ENCODE measurements at regions not wholly inside any gene's neighbourhood (a gene's known extent, or its start where the extent isn't known, plus 50 kb on each side); places are given as distances from the start of the nearest gene placed in this dataset.

DNA sequence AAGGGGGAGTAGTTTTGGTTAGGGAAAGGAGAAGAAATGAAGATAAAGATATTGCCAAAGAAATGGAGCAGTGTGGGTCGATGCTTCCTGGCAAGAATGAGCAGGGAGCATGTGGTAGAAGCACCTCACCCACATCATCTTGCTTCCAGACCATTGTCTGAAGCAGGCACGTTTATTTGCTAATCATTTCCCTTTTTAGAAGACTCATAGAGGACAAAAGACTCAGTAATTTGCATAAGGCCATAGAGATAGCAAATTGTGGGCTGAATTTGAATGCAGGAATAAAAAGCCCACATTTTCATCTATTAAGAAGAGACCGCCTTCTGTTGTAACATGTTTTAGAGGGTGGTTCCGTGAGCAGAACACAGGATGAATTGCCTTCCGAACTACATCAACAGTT lies 275.2 kb upstream of the FAT4 start:
- H3K36me3 Mint-ChIP-seq (ENCODE audit: insufficient read depth in 2 of 2): no peaks in the 10 kb centered on the region
- no peak overlapping the region for H3K27ac Mint-ChIP-seq
- H3K9me3 Mint-ChIP-seq: peaks cover 2 to 7% of the 10 kb centered on the region in 2 donors
- ATAC-seq (replicated peaks in 1 of 2): no peak
- H3K4me3 Mint-ChIP-seq: no peak overlapping the region
- DNase-seq: no peak
- no peaks in the 10 kb centered on the region for H3K4me1 Mint-ChIP-seq (ENCODE audit: low read depth)
- no peaks in the 10 kb centered on the region for H3K27me3 Mint-ChIP-seq (ENCODE audit: low read depth)

DNA sequence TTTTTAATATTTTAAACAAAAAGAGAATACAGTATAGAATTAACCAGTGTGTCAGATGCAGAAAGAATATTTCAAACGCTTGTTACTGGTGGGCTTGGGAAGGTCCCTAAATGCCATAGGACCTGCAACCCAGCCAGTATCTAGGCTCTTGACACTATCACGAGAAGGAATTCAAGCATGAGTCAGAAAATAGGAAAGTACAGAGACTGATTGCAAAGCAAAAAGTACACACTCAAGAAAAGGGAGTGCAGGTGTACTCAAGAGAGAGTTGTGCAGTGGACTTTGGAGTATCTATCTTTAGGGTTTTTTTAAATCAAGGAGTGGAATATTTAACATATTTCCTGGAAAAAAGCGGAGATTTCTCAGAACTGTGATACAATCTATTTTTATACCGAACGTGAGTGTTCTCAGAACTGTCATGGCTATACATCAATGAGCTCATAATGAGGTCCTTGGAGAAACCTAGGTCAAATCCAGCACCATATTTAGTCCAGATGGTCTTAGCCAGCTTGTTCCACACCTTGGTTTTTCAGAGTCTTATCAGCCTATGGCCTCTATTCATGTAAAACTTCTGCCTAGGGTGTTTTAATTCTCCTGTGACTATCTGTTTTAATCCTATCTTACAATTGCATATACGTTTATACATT lies 291.8 kb upstream of the FAT4 start:
- Mint-ChIP-seq H3K27me3 (ENCODE audit: low read depth) (no peaks in the 10 kb centered on the region), H3K9me3 (peaks cover 7 to 10% of the 10 kb centered on the region in 2 donors)

DNA sequence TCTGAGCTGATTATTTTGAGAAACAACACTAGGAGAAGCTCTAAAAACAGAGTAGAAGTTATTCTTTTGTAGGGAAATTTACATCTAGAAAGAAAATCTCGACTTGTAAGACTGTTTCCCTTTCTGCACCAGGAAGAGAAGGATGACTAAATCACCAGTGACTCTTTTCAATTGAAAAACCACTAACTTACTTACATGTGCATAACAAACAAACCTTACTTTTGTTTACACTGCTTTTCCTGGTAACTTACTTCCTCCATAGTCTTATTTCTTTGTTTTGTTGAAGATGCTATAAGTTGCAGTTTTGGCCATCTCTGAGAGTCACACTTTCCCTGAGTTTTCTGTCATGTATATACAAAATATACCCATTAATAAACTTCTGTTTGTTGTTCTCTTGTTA lies 293.6 kb upstream of the FAT4 start:
- Mint-ChIP-seq H3K4me3 (no peak overlapping the region), H3K27ac (no peak overlapping the region), H3K9me3 (peaks cover 6 to 10% of the 10 kb centered on the region in 2 donors), H3K4me1 (ENCODE audit: low read depth) (no peaks in the 10 kb centered on the region), H3K36me3 (ENCODE audit: insufficient read depth in 2 of 2) (no peaks in the 10 kb centered on the region), H3K27me3 (ENCODE audit: low read depth) (no peaks in the 10 kb centered on the region)
- no peak for ATAC-seq (replicated peaks in 1 of 2)
- DNase-seq: no peak

More for the DNA sequence above, 291.8 kb upstream of the FAT4 start:
- no peak for DNase-seq
- Mint-ChIP-seq H3K27ac (no peak overlapping the region), H3K4me3 (no peak overlapping the region), H3K4me1 (ENCODE audit: low read depth) (no peaks in the 10 kb centered on the region), H3K36me3 (ENCODE audit: insufficient read depth in 2 of 2) (no peaks in the 10 kb centered on the region)
- ATAC-seq (replicated peaks in 1 of 2): no peak

DNA sequence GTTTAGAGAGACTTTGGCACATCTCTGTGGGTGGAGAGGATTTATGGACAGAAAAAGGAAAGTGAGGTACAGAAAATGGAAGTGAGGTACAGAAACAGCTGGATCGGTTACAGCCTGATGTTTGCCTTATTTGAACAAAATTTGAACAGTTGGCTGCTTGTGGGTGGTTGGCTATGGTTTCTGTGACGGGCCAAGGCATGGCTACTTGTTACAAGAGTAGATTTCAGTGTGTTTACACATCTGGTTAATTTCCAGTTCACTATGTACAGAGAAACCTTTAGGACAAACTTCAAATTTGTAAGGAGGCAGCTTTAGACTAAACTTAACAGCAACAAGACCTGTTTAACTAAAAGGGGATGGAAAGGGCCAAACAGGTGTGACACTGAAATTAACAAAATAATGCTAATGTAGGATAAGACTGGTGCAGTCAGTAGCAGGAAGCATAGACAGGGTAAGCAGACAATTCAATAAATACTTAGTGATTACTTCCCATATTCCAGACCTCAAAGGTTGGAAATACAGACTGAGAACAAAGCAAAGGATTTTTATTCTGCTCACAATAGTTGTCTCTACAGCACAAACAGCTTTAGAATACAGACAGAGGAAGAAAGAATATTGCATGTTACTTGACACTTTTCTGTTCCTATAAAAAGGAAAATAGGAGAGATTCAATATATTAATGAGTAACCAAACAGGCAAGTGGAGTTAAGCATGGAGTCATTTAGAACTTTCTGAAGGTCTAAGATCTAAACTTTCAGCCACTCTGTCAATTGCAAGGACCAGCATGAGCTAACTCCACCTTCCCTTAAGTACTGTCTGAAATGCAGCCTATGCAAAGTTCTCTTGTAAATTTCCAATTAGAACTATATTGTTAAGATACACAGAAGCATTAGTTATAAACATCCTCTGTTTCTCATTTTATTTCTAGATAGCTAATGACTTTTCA lies 294.4 kb upstream of the FAT4 start:
- DNase-seq (no peak), ATAC-seq (replicated peaks in 1 of 2) (no peak)
- Mint-ChIP-seq H3K4me3 (no peak overlapping the region), H3K9me3 (peaks cover 6 to 7% of the 10 kb centered on the region in 2 donors), H3K27ac (no peak overlapping the region), H3K27me3 (ENCODE audit: low read depth) (no peaks in the 10 kb centered on the region), H3K36me3 (ENCODE audit: insufficient read depth in 2 of 2) (no peaks in the 10 kb centered on the region), H3K4me1 (ENCODE audit: low read depth) (no peaks in the 10 kb centered on the region)

DNA sequence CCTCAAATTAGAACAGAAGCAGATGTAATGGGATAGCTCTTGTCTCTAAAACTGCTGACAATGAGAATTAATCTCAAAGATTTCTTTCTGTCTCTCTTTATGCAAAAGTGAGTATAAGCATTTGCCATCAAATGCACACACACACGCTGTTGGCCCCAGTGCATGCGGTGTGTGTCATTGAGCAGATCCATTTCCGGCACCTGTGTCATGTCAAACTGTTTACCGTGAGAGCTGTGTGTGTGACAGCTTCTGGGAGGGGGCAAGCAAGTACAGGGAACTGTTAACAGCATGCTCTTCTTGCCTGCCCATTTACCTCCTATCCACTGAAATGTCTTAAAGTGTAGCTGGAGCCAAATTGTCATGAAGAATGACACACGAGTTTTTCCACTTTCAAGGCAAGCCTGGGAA lies 297.9 kb upstream of the FAT4 start:
- Mint-ChIP-seq H3K36me3 (ENCODE audit: insufficient read depth in 2 of 2) (no peaks in the 10 kb centered on the region), H3K27me3 (ENCODE audit: low read depth) (no peaks in the 10 kb centered on the region), H3K9me3 (peaks cover 4 to 6% of the 10 kb centered on the region in 2 donors), H3K4me3 (no peak overlapping the region), H3K27ac (no peak overlapping the region), H3K4me1 (ENCODE audit: low read depth) (no peaks in the 10 kb centered on the region)
- ATAC-seq (replicated peaks in 1 of 2) (no peak), DNase-seq (no peak)

DNA sequence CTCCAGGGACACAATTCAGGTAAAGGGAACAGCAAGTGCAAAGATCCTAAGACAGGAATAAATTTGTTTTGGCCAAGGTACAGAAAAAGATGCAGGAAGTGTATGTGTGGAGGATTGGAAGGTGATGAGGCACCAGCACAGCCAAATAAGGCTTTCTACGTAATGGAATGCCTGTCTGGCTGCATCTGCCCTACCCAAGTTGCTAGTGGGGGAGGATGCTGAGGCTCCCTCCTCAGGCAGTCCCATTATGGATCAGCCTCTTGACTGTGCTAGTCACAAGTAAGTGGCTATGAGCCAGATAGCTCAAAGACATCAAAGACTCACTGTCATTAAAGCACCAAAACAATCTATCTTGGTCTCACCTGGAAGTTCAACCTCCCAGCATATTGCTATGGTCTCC lies 300.9 kb upstream of the FAT4 start:
- no peak overlapping the region for H3K4me3 Mint-ChIP-seq
- DNase-seq: no peak
- H3K36me3 Mint-ChIP-seq (ENCODE audit: insufficient read depth in 2 of 2): no peaks in the 10 kb centered on the region
- H3K4me1 Mint-ChIP-seq (ENCODE audit: low read depth): no peaks in the 10 kb centered on the region
- H3K9me3 Mint-ChIP-seq: peaks cover 0 to 3% of the 10 kb centered on the region in 2 donors
- no peak overlapping the region for H3K27ac Mint-ChIP-seq
- no peak for ATAC-seq (replicated peaks in 1 of 2)
- no peaks in the 10 kb centered on the region for H3K27me3 Mint-ChIP-seq (ENCODE audit: low read depth)

DNA sequence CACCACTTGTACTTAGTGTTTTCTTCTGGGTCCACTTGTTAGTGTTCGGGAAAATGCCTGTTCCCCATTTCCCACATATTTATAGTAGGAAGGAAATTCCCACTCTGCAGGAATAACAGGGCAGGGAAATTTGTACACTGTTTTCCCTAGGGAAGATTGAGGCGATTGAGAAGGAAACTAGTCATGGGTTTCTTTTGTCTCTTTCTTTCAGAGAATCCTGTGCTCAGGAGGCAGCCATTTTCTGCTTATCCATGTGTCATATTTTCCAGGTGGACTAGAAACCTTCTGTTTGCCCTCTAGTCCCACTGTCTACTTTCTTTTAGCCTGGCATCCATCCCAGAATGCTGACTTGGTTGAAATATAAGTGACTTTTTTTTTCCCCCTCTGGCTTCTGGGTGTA lies 299.1 kb upstream of the ANKRD50 start:
- Mint-ChIP-seq H3K27me3 (ENCODE audit: low read depth) (no peaks in the 10 kb centered on the region), H3K27ac (no peak overlapping the region), H3K9me3 (peaks cover 0 to 3% of the 10 kb centered on the region in 2 donors), H3K4me1 (ENCODE audit: low read depth) (no peaks in the 10 kb centered on the region), H3K36me3 (ENCODE audit: insufficient read depth in 2 of 2) (no peaks in the 10 kb centered on the region), H3K4me3 (no peak overlapping the region)
- ATAC-seq (replicated peaks in 1 of 2) (no peak), DNase-seq (no peak)

DNA sequence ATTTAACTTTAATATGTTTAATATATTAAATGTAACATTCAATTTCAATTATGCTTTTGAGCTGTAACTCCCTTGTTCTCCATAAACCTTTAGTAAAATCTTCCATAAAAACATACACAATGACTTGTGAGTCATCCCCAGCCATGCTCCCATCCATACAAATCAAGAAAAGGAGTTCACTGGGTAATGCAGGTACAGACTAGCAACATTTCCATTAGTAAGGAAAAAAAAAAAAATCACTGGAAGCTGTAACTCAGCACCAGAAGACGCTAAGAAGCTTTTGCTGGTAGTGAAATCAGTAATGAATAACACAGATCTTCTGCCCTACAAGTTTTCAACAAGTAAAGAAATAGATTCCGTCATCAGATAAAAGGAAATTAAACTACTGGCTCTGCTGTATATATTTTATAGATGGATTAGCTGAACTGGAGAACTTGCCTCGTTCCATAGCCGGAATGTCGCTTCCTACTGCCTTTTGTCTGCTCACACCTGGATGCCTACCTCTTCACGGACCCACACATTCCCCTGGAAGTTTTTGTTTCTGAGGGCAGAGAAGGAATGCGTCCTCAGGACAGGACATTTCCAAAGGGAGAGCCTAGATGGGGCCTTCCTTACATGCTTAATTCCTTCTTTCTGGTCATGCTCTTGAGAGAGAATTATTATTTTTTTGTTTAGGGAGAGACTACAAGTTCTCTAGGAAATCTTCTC lies 298.4 kb upstream of the ANKRD50 start:
- Mint-ChIP-seq H3K27ac (no peak overlapping the region), H3K4me1 (ENCODE audit: low read depth) (no peaks in the 10 kb centered on the region), H3K9me3 (peaks cover 0 to 3% of the 10 kb centered on the region in 2 donors), H3K27me3 (ENCODE audit: low read depth) (no peaks in the 10 kb centered on the region), H3K36me3 (ENCODE audit: insufficient read depth in 2 of 2) (no peaks in the 10 kb centered on the region), H3K4me3 (no peak overlapping the region)
- no peak for DNase-seq
- no peak for ATAC-seq (replicated peaks in 1 of 2)

DNA sequence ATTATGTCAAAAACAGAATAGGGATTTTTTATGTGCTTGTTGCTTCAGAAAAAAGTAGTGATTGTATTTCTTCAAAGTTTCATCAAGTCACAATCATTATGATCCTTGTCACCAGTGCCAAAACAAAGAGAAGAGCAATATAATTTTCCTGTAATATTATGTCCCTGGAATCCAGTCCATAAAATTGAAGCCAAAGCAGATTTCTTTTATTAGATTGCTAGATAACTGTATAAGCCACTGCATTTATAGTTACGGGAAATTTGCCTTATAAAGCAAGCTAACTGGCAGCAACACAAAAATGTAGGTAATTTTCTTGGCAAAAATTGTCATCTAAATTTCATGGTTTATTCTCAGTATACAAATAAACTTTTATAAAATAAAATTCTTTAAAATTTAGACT lies 296.1 kb upstream of the ANKRD50 start:
- DNase-seq (no peak), ATAC-seq (replicated peaks in 1 of 2) (no peak)
- H3K27me3 Mint-ChIP-seq (ENCODE audit: low read depth): no peaks in the 10 kb centered on the region
- no peak overlapping the region for H3K27ac Mint-ChIP-seq
- H3K9me3 Mint-ChIP-seq: peaks cover 0 to 2% of the 10 kb centered on the region in 2 donors
- H3K4me1 Mint-ChIP-seq (ENCODE audit: low read depth): no peaks in the 10 kb centered on the region
- H3K36me3 Mint-ChIP-seq (ENCODE audit: insufficient read depth in 2 of 2): no peaks in the 10 kb centered on the region
- H3K4me3 Mint-ChIP-seq: no peak overlapping the region

DNA sequence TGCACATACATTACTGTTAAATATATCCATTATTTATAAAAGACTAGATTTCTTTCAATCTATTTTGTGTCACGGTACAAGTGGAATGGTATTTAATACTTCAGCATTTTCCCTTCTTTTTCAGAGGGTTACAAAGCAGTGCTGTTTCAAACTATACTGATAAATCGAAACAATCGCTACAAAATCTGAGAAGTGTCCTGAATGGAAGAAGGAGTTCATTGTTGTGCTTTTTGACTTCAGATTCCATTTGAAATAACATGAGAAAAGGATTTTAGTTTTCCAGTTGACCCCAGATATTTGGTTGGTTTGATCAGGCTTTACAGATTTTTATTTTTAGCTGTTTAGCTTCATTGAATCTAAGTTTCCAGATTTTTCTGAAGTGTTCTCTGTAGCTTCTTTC lies 292.1 kb upstream of the ANKRD50 start:
- no peaks in the 10 kb centered on the region for H3K4me1 Mint-ChIP-seq (ENCODE audit: low read depth)
- H3K4me3 Mint-ChIP-seq: no peak overlapping the region
- peaks cover 2 to 5% of the 10 kb centered on the region in 2 donors for H3K9me3 Mint-ChIP-seq
- H3K27me3 Mint-ChIP-seq (ENCODE audit: low read depth): no peaks in the 10 kb centered on the region
- no peak for ATAC-seq (replicated peaks in 1 of 2)
- DNase-seq: no peak
- H3K36me3 Mint-ChIP-seq (ENCODE audit: insufficient read depth in 2 of 2): no peaks in the 10 kb centered on the region
- no peak overlapping the region for H3K27ac Mint-ChIP-seq

DNA sequence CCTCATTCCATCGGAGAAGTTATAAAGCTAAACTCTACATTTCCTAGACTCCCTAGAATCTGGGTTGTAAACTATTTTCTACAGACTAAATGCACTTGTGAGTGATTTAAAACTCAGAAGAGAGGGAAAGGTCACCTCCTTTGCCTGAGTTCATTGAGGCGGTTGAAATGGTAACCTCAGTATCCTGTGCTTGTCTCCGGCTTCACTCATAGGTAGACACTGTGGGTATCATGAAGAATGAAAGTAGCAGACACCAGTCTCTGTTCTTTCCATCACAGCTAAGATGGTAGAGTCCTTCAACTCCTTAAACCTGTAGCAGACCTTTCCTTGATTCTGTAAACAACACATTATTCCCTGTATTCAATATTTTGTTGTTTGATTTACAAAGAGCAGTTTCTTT lies 291.3 kb upstream of the ANKRD50 start:
- ATAC-seq (replicated peaks in 1 of 2) (no peak), DNase-seq (no peak)
- no peaks in the 10 kb centered on the region for H3K36me3 Mint-ChIP-seq (ENCODE audit: insufficient read depth in 2 of 2)
- H3K9me3 Mint-ChIP-seq: peaks cover 2 to 5% of the 10 kb centered on the region in 2 donors
- H3K4me3 Mint-ChIP-seq: no peak overlapping the region
- no peaks in the 10 kb centered on the region for H3K27me3 Mint-ChIP-seq (ENCODE audit: low read depth)
- H3K4me1 Mint-ChIP-seq (ENCODE audit: low read depth): no peaks in the 10 kb centered on the region
- H3K27ac Mint-ChIP-seq: no peak overlapping the region

DNA sequence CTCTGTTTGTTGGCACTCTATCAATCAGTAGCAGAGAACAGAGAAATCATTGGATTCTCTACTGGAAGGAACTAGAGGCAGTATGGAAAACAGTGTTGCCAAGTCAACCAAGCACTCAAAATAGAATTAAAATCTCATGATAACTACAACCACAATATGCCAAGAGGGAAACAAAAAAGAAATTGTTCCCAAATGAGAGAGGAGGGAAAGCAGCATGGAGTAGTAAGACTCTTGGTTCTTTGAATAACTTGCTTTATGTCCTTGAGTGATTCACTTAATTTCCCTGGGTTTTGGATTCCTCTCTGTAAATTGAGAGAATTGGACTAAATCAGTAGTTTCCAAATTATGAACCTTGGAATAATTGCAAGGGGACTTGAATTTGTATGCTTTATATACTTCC lies 285.5 kb upstream of the ANKRD50 start:
- Mint-ChIP-seq H3K36me3 (ENCODE audit: insufficient read depth in 2 of 2) (no peaks in the 10 kb centered on the region), H3K27me3 (ENCODE audit: low read depth) (no peaks in the 10 kb centered on the region), H3K9me3 (peaks cover 3% of the 10 kb centered on the region in 2 donors), H3K27ac (no peak overlapping the region), H3K4me1 (ENCODE audit: low read depth) (no peaks in the 10 kb centered on the region), H3K4me3 (no peak overlapping the region)
- no peak for DNase-seq
- ATAC-seq (replicated peaks in 1 of 2): no peak

DNA sequence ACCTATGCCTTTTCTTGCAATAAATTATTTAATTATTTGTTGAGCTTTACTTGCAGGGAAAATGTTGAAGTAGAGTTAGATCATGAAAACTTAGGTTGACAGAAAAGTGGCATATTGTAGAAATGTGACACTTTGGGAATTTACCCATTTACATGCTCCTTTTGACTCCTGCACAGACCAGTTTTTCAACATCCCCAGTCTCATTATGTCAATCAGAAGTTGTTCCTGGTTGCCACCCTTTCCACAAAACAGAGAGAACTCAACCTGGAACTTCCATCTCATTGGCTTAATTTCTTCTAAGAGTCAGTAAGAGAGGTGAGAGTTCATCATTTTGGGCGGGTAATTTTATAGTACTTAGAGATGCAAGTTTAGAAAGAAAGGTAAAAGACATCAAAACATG lies 284.6 kb upstream of the ANKRD50 start:
- no peaks in the 10 kb centered on the region for H3K27me3 Mint-ChIP-seq (ENCODE audit: low read depth)
- H3K36me3 Mint-ChIP-seq (ENCODE audit: insufficient read depth in 2 of 2): no peaks in the 10 kb centered on the region
- H3K4me3 Mint-ChIP-seq: no peak overlapping the region
- no peak overlapping the region for H3K27ac Mint-ChIP-seq
- ATAC-seq (replicated peaks in 1 of 2) (no peak), DNase-seq (no peak)
- peaks cover 0 to 2% of the 10 kb centered on the region in 2 donors for H3K9me3 Mint-ChIP-seq
- no peaks in the 10 kb centered on the region for H3K4me1 Mint-ChIP-seq (ENCODE audit: low read depth)
